Muscle of back (tissue), 3 donors: ENCODE measurements at regions not wholly inside any gene's neighbourhood (a gene's known extent, or its start where the extent isn't known, plus 50 kb on each side); places are given as distances from the start of the nearest gene placed in this dataset.
"Not testable (repeated sequence)": the region's sequence is repeated elsewhere in the genome, so short reads cannot be mapped to it uniquely, and the experiment has no call there.

ENCODE experiments used
- DNase-seq, 3 donors: peaks; one replicate each; pipeline versions ENCODE4 v3.0.0 to v3.0.0-alpha.2; 2013

DNA sequence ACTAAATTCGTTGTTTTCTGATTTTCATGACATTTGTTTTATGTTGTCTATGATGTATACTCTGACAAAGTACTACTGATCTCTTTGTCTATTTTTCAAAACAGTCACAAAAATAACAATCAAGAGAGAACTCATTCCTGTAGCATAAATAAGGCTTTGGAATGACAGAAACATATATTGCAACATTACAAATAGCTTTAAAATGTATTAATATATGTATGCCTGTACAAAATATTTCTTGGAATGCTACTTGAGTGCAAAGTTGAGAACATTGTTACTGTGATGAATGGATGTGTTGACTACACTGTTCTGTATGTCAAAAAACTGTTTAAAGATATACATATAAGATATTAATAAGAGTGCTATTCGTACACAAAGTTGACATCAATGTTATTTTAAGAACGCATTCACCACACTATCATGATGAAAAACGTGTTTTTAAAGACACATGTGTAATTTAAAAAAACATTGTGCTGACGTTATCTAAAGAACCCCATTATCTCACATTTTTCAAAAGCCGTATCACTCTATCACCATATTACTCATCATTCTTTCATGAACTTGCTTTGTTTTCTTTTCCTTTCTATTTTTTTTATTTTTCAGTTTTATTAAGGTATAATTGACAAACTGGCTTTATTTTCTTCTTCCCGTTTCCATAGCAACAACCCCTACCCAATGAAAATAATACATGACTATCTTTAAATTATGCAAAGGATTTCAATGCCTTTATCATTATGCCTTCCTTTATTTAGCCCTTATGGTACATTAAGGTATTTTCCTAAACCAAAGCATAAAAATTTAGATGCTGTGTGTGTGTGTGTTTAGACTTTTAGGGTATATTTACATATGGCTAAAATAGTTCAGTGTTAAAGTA lies 918.8 kb downstream of the SLITRK1 start:
- peak in 1 of 3 donors; percentile 2 for DNase-seq

DNA sequence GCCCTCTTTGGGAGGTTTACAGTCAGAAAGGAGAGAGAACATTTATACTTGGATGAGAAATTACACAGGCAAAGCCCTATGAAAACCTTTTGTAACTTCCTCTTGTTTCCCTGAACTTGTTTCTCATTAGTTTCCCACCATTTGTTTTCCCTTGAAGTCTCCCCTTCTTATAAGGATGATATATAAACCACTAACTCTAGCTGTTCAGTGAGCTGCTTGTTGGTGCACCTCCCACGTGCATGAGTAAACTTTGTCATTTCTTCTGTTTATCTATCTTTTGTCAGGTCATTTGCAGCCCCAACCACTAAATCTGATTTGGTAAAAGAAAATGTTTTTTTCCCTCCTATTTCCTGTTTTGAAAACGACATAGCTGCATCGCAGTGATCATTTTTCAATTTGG lies 919.9 kb downstream of the SLITRK1 start:
- DNase-seq, result no peak

DNA sequence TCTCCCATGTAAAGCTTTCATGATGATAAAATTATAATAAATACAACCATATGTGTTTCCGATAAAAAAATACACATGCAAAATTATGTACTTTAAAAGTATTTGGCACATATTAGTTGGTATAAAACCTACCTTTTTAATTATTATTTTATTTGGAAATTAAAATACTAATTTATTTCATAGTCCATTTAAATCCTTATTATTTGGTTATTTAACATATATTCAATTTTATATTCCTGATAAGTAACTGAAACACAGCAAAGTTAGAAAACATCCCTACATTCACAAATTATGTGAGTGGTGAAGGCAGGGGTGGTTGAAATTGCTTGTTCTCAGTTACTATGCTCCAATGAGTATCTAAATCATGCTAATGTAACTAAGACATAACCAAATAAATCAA lies 920.5 kb downstream of the SLITRK1 start:
- no peak for DNase-seq

GRCh38 chr13:82952336-82952735 lies 929.9 kb downstream of the SLITRK1 start:
- not testable (repeated sequence) for DNase-seq

- DNase-seq, result no peak
Measured at GRCh38 chr13:82947683-82948082, 934.6 kb downstream of the SLITRK1 start.

GRCh38 chr13:82947191-82947621 lies 935.1 kb downstream of the SLITRK1 start:
- DNase-seq, result no peak

DNA sequence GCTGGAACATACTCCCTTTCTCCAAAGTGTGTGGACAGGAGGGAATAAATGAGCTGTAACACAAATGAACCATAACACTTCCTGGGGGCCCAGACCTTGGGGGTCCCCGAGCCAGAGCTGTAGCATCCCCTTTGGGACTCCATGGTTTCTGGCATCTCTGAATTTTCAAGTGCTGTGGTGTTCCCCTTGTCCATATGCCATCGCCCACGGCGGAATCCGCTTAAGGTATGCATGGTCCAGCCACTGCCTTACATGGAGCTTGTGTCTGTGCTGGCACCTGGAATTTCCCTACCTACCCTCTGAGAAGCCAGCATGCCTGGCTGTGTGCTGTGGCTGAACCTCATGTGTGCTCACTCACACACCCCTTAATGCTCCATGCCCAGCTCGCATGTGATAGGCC lies 943.6 kb downstream of the SLITRK1 start:
- DNase-seq, result no peak

DNA sequence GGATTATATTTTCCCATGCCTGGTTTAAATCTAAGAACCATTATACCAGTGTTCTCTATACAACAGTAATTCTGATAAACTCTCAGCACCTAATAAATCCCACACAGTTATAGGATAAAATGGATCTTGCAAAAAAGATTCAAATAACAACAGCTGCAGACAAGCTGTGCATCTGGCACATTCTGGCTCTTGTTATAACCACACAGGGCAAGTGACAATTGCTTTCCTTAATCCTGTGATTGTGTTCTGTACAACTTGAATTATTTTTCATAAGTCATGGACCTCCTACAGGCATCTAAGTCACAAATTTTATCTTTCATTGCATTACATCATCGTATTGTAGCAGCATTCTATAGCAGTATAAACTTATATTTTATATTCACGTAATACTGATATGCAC lies 948.3 kb downstream of the SLITRK1 start:
- peak in 1 of 3 donors; percentile 25 for DNase-seq

DNA sequence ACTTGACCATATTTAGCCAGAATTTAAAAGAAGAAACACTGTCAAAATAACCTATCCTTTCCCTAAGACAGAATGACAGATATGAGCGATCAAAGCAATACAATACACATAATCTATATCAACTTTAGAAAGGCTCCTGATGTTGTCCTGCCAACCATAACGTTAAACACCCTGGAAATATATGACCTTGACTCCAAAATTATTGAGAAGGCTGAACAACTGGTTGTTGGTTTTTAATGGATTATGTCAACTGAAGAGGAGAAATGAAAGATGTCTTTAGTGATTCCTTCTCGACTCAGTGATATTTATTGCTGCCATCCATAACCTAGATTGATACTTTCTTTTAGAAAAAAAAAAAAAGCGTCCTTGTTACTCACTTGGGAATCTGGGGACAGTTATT lies 957.2 kb downstream of the SLITRK1 start:
- DNase-seq, result no peak

DNA sequence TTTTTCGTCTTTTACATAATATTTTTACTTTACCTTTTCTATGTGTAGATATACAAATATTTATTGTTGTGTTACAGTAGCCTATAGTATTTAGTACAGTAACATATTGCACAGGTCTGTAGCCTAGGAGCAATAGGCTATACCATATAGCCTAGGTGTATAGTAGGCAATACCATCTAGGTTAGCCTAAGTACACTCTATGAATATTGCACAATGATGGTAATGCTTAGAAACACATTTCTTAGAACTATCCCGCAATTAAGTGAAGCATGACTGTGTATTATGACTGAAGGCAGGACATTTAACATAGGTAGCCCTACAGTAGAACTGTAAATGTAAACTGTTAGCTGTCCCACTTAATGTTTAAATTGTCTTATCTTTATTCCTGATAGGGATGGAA lies 964.3 kb downstream of the SLITRK1 start:
- DNase-seq, result no peak

DNA sequence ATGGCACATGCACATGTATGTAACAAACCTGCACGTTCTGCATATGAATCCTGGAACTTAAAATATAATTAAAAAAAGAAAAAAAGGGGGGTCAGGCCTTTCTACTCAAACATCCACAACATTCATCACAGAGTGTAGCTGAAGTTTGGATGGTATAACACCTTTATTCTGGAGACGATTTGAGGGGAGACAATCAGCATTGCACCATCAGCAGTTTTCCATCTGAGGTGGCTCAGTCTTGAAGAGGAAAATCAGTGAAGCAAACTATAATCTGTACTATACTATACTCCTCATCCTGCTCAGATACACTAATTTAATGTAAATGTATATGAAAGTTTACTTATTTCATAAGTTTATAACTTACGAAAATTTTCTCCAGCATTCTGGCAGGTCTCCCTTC lies 969.7 kb downstream of the SLITRK1 start:
- no peak for DNase-seq

- DNase-seq, result no peak
Measured at GRCh38 chr13:82905071-82905470, 977.2 kb downstream of the SLITRK1 start.

DNA sequence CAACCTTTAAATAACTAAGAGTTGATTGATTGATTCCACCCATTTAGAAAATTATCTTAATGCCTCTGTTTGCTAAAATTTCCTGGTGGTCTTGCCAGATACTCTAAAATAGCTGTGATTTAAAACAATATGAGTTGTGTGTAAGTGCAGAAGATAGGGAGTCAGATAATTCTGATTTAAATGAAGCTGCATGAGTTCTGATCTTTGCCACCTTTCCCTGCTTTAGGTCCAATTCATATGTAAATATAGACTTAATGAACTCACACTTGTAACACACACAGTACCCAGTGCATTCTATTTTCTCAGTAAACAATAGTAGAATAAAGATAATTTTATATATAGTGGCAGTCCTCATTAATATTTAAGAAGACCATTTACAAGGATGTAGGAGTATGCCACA lies 981.8 kb downstream of the SLITRK1 start:
- DNase-seq, result no peak

DNA sequence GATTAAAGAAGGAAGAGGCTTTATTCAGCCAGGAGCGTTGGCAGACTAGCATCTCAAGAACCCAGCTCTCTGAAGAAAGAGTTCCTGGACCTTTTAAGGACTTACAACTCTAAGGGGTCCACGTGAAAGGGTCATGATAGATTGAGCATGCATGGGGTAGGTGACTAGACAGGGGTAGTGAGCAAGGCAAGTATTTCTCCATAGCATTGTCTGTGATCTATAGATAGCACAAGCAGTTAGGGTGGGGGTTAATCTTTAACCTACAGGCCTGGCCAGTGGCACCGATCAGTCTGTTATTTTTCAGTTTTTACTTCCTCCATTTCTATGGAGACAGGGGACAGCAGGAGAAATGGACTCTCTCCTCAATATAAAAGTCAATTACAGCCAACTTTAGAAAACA lies 983.7 kb downstream of the SLITRK1 start:
- no peak for DNase-seq

DNA sequence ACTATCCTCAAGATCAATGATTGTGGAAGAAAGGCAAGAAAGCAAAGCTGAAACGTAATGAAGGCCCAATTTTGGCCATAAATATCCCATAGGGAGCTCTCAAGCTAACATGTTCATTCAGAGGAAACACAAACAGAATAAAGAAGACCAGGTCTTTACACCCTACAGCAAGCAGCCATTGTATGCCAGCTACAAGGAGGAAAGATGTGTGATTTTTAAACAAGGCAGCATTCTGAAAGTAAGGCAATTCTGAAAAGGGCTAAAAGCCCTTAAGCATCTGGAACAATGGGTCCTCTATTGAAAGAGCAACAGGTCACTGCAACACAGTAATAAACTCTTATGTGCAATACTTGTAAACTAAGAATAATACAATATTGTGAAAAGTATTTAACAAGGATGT lies 1002.4 kb downstream of the SLITRK1 start:
- no peak for DNase-seq

DNA sequence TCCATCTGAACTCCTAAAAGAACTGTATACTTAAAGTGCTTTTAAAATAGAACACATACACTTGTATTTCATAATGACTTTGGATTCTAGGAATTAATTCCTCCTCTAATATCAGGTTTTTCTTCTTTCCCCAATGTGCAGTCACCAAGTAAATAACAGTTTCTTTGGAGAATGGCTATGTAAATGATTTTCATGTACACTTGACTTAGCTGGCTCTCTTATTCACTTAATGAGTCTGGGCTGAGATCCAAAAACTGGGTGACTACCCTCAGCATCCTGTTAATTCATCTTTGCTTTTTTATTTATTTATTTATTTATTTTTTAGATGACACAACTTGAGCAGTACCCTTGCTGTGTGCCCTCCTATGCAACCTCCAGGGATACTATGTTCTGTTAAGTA lies 1003.7 kb downstream of the SLITRK1 start:
- DNase-seq, result no peak

DNA sequence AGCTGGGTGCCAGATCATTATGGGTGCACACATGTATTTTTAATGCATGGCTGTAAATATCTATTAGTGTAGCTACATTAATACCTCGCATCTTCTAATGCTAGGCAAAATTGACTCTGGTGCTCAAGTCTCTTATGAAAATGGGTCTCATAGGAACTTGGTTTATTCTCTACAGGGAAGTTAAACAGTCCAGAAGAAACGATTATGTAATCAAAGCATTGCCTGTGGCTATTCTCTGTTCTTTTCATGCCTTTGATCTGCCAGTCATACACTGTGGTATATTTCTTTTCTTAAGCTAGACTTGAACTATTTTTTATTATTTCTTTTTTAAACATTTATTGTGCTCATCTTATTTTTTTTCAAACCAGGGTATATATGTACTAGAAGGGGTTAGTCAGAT lies 1015.0 kb downstream of the SLITRK1 start:
- DNase-seq, result no peak

DNA sequence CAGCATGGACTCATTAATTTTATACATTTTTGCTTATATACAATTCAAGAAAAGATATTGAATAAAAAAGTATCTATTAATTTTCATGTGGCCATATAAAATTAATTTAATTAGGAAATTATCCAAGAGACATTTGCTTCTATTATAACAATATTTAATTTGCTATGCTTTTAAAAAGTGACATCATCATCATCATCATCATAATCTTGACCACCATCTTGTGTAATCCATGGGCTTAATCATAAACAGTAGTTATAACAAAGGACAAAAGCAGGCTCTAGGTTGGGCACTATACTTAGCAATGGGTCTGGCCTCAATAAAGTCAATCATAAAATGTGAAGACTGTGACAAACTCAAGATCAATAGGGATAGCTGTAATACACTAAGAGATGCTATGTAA lies 1031.6 kb downstream of the SLITRK1 start:
- no peak for DNase-seq

- DNase-seq, result no peak
Measured at GRCh38 chr13:82848766-82849165, 1033.5 kb downstream of the SLITRK1 start.

GRCh38 chr13:82847595-82847994 lies 1034.7 kb downstream of the SLITRK1 start:
- no peak for DNase-seq

GRCh38 chr13:82833923-82834322 lies 1048.4 kb downstream of the SLITRK1 start:
- DNase-seq, result no peak

DNA sequence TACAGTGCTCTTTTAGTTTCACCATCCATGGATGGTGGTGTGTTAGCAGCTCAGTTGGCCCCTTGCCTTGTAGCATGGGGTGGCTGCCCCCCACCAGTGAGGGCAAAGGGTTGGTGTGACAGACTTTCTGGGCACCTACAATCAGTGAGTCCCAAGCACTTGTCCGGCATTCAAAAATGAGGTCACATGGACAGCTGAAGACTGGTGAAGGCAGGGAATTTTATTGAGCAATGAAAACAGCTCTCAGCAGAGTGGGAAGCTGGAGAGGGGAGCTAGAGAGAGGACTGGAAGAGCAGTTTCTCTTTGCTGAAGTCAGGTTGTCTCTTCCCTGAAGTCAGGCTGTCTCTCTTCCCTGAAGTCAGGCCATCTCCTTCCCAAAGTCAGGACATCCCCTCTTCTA lies 1053.2 kb downstream of the SLITRK1 start:
- no peak for DNase-seq

DNA sequence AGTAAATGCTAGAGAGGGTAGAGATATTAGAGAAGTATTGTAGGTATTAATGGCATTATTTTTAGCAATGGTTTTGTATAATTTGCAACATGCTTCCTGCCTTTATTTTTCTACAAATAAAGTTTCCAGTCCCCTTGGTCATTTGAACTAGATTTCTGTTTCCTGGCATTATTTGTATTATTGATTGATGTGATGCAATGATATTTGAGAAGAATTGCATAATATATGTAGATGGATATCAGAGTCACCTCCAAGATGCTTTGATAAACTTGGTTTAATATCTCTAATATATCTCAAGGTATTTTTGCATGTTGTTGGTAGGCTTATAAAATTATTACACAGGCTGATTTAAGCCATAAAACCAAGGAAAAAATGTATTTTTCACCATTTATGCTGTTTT lies 1054.5 kb downstream of the SLITRK1 start:
- no peak for DNase-seq

- DNase-seq, result no peak
Measured at GRCh38 chr13:82822935-82823334, 1059.3 kb downstream of the SLITRK1 start.
